ENCODE measurements at regions not wholly inside any gene's neighbourhood (a gene's known extent, or its start where the extent isn't known, plus 50 kb on each side); places are given as distances from the start of the nearest gene placed in this dataset.

DNA sequence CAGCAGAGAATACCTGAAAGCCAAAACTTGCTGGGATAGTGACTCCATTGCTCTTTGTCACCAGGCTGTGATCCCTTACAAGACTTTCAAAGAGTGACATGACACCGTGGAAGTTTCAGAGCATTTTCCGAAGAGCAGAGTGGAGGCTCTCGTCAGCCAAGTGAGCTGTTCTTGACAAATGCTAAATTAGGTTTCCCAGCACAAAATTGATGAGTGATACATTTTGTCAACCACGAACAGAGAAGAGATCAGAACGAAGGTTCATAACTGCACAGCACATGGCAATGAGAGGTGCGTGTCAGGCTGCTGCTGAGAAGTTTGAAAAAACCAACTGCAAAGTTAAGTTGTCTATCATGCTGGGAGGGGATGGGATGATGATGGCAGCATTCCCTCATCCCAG, 184.4 kb upstream of the C1orf174 start:
- TF ChIP-seq, protein P1, sequence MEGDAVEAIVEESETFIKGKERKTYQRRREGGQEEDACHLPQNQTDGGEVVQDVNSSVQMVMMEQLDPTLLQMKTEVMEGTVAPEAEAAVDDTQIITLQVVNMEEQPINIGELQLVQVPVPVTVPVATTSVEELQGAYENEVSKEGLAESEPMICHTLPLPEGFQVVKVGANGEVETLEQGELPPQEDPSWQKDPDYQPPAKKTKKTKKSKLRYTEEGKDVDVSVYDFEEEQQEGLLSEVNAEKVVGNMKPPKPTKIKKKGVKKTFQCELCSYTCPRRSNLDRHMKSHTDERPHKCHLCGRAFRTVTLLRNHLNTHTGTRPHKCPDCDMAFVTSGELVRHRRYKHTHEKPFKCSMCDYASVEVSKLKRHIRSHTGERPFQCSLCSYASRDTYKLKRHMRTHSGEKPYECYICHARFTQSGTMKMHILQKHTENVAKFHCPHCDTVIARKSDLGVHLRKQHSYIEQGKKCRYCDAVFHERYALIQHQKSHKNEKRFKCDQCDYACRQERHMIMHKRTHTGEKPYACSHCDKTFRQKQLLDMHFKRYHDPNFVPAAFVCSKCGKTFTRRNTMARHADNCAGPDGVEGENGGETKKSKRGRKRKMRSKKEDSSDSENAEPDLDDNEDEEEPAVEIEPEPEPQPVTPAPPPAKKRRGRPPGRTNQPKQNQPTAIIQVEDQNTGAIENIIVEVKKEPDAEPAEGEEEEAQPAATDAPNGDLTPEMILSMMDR (IDR thresholded peaks at IDR 0.05; ENCODE audit: insufficient read depth, low read length, poor library complexity, severe bottlenecking): no peak
- no peak for TF ChIP-seq EZH2phosphoT487 (conservative IDR thresholded peaks at IDR 0.05; ENCODE audit: low read length)
